Testis (tissue), 2 donors: ENCODE measurements at regions not wholly inside any gene's neighbourhood (a gene's known extent, or its start where the extent isn't known, plus 50 kb on each side); places are given as distances from the start of the nearest gene placed in this dataset.

Source experiments
- POLR2A ChIP-seq: fragments of 450-650 bp; IDR thresholded peaks from one replicate; pipeline ENCODE4 v1.6.1; 2017; ENCODE audit warnings: antibody characterized with exemption, mild to moderate bottlenecking, moderate library complexity
- TF ChIP-seq, protein P1 (sequence below), 3 experiments: fragments of 450-650 bp in 2 of 3; fragments of 200-600 bp in 1 of 3; sonication (generic) in 1 of 3; IDR thresholded peaks; one replicate each; pipeline ENCODE4 v1.5.1; 2016 to 2019; ENCODE audit warnings: antibody characterized with exemption in 3 of 3, mild to moderate bottlenecking in 2 of 3, moderate library complexity in 1 of 3

DNA sequence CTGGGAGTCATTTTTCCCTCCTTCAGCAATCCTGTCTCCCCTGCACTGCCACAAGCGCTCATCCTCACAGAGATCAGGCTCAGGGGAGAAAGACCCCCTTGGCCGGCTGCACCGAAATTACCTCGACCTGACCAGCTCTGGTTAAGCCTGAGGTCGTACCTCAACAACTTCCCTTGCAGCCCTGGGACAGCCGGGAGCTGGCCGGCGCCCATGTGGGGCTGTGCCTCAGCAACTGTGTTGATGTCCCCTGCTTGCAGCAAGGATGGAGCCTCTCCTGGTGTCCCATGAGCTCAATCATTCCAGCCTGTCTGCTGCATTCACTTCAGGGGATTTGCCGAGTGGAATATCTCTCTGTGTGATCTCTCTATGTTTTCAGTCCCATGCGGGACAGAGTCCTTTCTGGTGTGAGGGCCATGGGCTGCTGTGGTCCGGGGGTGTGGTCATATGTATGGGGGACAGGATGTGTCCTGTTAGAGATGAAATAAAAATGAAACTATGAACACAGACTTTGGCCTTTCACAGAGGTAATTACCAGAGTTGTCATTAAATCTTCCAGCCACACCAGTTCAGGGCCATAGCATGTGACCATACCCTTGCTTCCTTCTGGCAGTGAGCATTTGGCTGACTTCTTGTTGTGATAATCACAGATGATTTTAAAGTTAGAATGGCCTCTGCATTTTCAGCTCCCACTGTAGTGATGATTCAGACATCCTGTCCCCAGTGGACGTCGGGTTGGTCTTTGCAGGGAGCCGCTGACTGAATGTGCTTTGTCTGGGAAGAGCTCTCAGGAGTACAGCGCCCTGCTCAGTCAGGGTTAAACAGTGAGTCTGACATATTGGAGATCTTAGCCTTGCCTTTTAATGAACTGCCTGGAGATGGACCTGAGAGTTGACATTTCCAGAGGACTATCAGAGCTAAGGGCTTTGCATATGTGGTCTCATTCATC is 405.9 kb downstream of the AACS start:
- TF ChIP-seq, protein P1, sequence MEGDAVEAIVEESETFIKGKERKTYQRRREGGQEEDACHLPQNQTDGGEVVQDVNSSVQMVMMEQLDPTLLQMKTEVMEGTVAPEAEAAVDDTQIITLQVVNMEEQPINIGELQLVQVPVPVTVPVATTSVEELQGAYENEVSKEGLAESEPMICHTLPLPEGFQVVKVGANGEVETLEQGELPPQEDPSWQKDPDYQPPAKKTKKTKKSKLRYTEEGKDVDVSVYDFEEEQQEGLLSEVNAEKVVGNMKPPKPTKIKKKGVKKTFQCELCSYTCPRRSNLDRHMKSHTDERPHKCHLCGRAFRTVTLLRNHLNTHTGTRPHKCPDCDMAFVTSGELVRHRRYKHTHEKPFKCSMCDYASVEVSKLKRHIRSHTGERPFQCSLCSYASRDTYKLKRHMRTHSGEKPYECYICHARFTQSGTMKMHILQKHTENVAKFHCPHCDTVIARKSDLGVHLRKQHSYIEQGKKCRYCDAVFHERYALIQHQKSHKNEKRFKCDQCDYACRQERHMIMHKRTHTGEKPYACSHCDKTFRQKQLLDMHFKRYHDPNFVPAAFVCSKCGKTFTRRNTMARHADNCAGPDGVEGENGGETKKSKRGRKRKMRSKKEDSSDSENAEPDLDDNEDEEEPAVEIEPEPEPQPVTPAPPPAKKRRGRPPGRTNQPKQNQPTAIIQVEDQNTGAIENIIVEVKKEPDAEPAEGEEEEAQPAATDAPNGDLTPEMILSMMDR (IDR thresholded peaks at IDR 0.05), result no peak
- TF ChIP-seq POLR2A, result no peak
